ENCODE measurements at regions not wholly inside any gene's neighbourhood (a gene's known extent, or its start where the extent isn't known, plus 50 kb on each side); places are given as distances from the start of the nearest gene placed in this dataset.

DNA sequence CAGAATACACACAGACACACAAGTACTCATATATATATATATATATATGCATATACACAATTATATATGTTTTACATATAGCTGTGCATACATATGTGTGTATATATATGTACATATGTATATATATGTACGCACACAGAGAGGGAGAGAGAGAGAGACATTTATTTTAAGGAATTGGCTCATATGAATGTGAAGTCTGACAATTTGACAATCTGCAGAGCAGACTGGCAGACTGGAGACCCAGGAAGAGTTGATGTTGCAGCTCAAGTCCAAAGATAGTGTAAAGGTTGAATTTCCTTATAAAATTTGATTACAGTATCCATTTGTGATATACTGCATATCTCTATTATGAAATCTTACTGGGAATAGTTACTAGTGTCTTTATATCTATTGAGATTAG, 1330.3 kb upstream of the CADM2 start:
- TF ChIP-seq, protein P1, sequence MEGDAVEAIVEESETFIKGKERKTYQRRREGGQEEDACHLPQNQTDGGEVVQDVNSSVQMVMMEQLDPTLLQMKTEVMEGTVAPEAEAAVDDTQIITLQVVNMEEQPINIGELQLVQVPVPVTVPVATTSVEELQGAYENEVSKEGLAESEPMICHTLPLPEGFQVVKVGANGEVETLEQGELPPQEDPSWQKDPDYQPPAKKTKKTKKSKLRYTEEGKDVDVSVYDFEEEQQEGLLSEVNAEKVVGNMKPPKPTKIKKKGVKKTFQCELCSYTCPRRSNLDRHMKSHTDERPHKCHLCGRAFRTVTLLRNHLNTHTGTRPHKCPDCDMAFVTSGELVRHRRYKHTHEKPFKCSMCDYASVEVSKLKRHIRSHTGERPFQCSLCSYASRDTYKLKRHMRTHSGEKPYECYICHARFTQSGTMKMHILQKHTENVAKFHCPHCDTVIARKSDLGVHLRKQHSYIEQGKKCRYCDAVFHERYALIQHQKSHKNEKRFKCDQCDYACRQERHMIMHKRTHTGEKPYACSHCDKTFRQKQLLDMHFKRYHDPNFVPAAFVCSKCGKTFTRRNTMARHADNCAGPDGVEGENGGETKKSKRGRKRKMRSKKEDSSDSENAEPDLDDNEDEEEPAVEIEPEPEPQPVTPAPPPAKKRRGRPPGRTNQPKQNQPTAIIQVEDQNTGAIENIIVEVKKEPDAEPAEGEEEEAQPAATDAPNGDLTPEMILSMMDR (IDR thresholded peaks at IDR 0.05): no peak
- TF ChIP-seq POLR2A (IDR thresholded peaks at IDR 0.05): no peak
- TF ChIP-seq POLR2AphosphoS5 (IDR thresholded peaks at IDR 0.05): no peak

All from breast epithelium (tissue), 3 donors.